ENCODE measurements at regions not wholly inside any gene's neighbourhood (a gene's known extent, or its start where the extent isn't known, plus 50 kb on each side); places are given as distances from the start of the nearest gene placed in this dataset.

- TF ChIP-seq, protein P1, sequence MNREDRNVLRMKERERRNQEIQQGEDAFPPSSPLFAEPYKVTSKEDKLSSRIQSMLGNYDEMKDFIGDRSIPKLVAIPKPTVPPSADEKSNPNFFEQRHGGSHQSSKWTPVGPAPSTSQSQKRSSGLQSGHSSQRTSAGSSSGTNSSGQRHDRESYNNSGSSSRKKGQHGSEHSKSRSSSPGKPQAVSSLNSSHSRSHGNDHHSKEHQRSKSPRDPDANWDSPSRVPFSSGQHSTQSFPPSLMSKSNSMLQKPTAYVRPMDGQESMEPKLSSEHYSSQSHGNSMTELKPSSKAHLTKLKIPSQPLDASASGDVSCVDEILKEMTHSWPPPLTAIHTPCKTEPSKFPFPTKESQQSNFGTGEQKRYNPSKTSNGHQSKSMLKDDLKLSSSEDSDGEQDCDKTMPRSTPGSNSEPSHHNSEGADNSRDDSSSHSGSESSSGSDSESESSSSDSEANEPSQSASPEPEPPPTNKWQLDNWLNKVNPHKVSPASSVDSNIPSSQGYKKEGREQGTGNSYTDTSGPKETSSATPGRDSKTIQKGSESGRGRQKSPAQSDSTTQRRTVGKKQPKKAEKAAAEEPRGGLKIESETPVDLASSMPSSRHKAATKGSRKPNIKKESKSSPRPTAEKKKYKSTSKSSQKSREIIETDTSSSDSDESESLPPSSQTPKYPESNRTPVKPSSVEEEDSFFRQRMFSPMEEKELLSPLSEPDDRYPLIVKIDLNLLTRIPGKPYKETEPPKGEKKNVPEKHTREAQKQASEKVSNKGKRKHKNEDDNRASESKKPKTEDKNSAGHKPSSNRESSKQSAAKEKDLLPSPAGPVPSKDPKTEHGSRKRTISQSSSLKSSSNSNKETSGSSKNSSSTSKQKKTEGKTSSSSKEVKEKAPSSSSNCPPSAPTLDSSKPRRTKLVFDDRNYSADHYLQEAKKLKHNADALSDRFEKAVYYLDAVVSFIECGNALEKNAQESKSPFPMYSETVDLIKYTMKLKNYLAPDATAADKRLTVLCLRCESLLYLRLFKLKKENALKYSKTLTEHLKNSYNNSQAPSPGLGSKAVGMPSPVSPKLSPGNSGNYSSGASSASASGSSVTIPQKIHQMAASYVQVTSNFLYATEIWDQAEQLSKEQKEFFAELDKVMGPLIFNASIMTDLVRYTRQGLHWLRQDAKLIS (CRISPR knock-in tag; IDR thresholded peaks at IDR 0.05; ENCODE audit: borderline replicate concordance): no peak
- TF ChIP-seq ESRRA (CRISPR knock-in tag; IDR thresholded peaks at IDR 0.05; ENCODE audit: borderline replicate concordance) (no peak), CTCF (IDR thresholded peaks at IDR 0.05) (no peak)
These were observed 601.3 kb downstream of the NR2F1-AS1 start for GRCh38 chr5:92979716-92980115.
